ENCODE measurements at regions not wholly inside any gene's neighbourhood (a gene's known extent, or its start where the extent isn't known, plus 50 kb on each side); places are given as distances from the start of the nearest gene placed in this dataset.
"Not testable (repeated sequence)": the region's sequence is repeated elsewhere in the genome, so short reads cannot be mapped to it uniquely, and the experiment has no call there.

DNA sequence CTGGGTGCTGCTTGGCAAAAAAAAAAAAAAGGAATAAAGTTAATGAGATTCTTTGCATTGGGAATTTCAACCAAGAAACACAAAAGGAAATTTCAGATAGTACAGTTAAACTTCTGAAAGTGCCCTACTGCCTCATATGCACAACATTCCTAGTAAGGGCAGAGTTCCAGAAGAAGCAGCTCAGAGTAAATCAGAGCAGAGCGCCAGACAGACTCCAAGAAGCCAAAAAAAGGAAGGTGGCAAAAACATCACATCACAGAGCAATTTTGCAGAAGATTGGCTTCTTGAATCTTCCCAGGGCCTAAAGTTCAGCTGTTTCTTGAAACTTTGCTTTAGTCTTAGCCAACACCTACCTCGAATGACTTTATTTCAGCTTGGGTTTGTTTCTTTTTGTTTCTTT is 544.1 kb downstream of the XPNPEP1 start:
- no peak for DNase-seq

- no peak for DNase-seq
Observed at GRCh38 chr10:109374215-109374614, 549.1 kb downstream of the XPNPEP1 start.

DNA sequence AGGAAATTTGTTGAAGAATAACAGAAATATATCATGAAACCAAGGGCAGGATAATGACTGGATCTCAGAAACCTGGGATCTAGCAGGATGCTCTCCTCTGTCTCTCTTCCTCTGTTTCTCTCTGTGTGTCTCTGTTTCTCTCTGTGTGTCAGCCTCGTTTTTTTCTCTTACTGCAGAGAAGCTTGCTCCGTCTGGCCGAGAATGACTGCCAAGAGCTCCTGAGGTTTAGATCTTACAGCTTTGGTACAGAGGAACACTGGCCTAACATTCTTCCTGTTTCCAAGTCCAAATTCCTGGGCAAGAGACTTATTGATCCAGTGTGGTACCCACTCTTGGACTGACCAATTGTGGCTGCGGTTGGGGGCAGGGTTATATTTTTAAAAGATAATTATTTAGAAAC is 564.0 kb downstream of the XPNPEP1 start:
- no peak for DNase-seq

DNA sequence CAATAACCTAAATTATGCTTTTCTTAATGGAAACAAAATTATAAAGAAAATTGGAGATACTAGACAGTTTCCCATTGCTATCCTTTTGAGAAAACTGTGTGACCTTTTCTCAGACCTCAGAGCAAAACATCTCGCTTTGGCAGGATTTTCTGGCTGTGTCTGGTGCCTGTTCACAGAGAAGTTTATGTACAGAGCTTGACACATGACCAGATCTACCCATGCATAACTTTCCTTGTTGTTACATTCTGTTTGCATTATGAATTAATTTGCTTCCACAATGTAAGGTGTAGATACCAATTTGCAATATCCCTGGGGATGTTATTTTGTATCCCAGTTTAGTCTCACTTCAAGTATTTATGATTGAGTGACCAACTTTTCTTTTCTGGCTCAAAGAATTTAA is 565.0 kb downstream of the XPNPEP1 start:
- no peak for DNase-seq

GRCh38 chr10:109348324-109348723 is 575.0 kb downstream of the XPNPEP1 start:
- no peak for DNase-seq

- DNase-seq = no peak
Observed at GRCh38 chr10:109343293-109343692, 580.0 kb downstream of the XPNPEP1 start.

- DNase-seq = no peak
Observed at GRCh38 chr10:109341986-109342385, 581.3 kb downstream of the XPNPEP1 start.

GRCh38 chr10:109328001-109328400 is 595.3 kb downstream of the XPNPEP1 start:
- DNase-seq = no peak

DNA sequence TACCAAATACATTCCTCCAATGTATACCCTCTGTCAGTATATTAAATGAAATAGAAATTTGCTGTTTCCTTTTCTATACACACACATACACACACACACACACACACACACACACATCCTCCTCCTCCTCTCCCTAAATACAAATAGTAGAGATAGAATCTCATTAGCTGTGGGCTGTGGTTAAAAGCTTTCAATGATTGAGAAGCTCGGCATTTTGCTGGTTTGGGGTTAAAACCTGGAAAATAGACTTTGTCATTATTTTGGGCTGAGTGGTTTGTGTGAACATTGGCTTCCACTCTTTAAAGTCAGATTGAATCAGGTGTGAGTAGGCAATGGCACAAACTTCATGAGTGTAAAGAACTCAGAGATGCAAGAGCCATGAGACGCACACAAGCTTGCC is 596.0 kb downstream of the XPNPEP1 start:
- DNase-seq = no peak

GRCh38 chr10:109324721-109325120 is 598.6 kb downstream of the XPNPEP1 start:
- DNase-seq = no peak

GRCh38 chr10:109317746-109318366 is 605.5 kb downstream of the XPNPEP1 start:
- DNase-seq = no peak

- not testable (repeated sequence) for DNase-seq
Observed at GRCh38 chr10:109314016-109314415, 609.3 kb downstream of the XPNPEP1 start.

DNA sequence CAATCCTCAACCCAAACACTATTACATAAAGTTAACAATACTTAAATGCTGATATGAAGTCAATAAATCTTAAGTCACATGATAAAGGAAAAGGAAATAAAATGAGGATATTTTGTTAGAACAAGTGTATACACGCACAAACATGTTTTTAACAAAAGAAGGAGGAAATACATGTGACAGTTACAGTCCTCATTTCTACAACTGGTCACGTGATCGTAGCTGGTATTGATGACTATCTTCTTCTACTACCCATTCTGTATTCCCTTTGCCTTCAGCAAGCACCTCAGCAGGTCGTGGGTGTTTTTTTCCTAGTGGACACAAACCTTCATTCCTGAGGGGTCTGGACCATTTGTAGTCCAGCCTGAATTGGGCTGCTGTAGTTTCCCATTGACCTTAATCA is 610.8 kb downstream of the XPNPEP1 start:
- DNase-seq = not testable (repeated sequence)

DNA sequence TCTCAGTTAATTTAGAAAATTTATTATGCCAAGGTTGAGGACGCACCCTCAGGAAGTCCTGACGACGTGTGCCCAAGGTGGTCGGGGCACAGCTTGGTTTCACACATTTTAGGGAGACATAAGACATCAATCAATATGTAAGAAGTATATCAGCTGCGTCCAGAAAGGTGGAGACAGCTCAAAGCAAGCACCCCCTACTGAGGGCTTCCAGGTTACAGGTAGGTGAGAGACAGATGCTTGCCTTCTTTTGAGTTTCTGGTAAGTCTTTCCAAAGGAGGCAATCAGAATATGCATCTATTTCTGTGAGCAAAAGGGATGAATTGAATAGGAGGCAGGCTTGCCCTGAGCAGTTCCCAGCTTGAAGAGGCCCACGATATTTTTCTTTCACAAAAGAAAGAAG is 614.3 kb downstream of the XPNPEP1 start:
- DNase-seq = no peak

DNA sequence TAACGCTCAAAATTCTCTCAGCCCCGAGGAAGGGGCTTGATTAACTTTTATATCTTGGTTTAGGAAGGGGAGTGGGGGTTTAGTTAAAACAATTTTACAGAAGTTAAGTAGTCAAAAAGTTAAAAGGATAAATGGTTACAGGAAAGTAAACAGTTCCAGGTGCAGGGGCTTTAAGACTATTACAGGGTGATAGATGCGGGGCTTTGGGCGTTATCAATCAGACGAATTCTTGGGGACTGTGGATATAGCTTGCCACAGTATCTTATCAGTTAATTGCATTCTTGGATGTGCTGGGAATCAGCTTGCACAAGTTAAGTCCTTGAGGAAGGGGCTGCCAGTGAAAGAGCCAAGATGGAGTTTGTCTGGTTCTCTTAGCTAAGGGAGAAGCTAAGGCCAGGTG is 616.2 kb downstream of the XPNPEP1 start:
- not testable (repeated sequence) for DNase-seq

DNA sequence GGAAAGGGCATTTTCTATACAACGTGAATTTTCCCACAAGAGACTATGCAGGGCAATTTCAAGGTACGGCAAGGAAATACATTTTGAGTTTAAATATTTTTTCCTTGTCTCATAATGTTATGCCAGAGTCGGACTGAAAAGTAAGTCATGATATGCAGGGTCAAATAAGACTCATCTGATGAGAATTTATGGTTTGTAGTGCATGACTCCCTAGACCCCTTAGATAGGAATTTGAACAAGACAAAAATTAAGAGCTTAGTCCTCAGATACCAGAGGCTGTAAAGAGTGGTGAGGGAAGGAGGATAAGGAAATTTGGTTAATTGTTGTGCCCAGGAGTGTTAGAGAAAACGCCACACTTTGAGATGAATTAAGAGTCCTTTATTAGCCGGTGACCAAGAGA is 616.6 kb downstream of the XPNPEP1 start:
- no peak for DNase-seq

- DNase-seq = no peak
Observed at GRCh38 chr10:109287858-109288257, 635.5 kb downstream of the XPNPEP1 start.

- DNase-seq = no peak
Observed at GRCh38 chr10:109282510-109282909, 640.8 kb downstream of the XPNPEP1 start.

- DNase-seq = no peak
Observed at GRCh38 chr10:109281347-109281746, 642.0 kb downstream of the XPNPEP1 start.

GRCh38 chr10:109280837-109281236 is 642.5 kb downstream of the XPNPEP1 start:
- no peak for DNase-seq

DNA sequence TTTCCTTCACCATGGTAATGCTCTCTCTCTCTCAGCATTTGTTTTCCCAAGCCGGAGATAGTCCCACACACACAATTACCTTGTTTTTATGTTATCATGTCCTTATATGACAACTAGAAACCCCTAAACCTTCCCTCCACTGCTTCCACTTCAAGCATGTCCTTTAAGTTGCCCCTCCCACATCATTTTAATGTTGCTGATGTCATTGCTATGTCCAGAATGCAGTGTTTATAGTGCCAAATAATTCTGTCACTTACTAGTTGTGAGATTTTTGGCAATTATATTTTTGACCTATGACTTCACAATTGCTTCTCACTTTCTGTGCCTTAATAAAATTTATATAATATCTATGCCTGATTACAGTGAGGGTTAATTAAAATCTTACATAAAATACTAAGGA is 645.9 kb downstream of the XPNPEP1 start:
- DNase-seq = no peak

DNA sequence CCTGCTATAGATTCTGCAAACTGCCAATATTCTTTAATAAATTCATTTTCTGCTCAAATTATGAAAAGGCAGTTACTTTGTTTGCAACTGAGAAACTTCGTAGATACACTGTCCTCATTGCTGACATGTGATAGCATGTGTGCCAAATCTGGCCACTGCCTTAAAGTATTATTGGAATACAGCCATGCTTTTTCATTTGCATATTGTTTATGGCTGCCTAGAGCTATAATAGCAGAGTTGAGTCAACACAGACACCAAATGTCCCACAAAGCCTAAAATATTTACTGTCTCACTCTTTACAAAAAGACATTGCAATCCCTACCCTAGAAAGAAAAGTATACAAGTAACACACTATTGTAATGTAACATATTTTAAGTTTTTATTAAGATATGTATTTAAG is 647.4 kb downstream of the XPNPEP1 start:
- DNase-seq = no peak

GRCh38 chr10:109274681-109275080 is 648.6 kb downstream of the XPNPEP1 start:
- DNase-seq = no peak

DNA sequence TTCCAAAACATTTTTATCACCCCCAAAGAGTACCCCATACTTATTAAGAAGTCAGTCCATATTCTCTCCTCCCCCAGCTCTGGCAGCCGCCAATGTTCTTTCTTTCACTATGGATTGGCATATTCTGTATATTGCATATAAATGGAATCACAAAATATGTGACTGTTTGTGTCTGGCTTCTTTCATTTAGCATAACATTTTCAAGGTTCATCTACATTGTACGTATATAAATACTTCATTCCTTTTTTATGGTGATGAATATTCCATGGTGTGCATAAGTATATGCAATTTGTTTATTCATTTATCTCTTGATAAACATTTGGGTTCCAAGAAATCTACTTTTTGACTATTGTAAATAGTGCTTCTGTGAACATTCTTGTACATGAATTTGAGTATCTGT is 653.1 kb downstream of the XPNPEP1 start:
- DNase-seq = no peak

- DNase-seq = no peak
Observed at GRCh38 chr10:109264004-109264403, 659.3 kb downstream of the XPNPEP1 start.

- no peak for DNase-seq
Observed at GRCh38 chr10:109261231-109261630, 662.1 kb downstream of the XPNPEP1 start.
